Choroid plexus epithelial cell (primary cell): ENCODE measurements at regions not wholly inside any gene's neighbourhood (a gene's known extent, or its start where the extent isn't known, plus 50 kb on each side); places are given as distances from the start of the nearest gene placed in this dataset.
"Not testable (repeated sequence)": the region's sequence is repeated elsewhere in the genome, so short reads cannot be mapped to it uniquely, and the experiment has no call there.

Source experiments
- DNase-seq: peaks from one replicate; pipeline ENCODE4 v3.0.0-alpha.2; 2010; ENCODE audit warnings: low read depth
- H3K4me3 ChIP-seq: 2 replicates; pipeline ENCODE4 v1.5.1; 2011; ENCODE audit warnings: low read depth, mild to moderate bottlenecking, control low read depth, low read length, moderate library complexity
- TF ChIP-seq, protein P1 (sequence below): conservative IDR thresholded peaks from 2 replicates; pipeline ENCODE4 v1.5.1; 2011; ENCODE audit warnings: low read depth, mild to moderate bottlenecking, control low read depth, inconsistent platforms, low read length, moderate library complexity

DNA sequence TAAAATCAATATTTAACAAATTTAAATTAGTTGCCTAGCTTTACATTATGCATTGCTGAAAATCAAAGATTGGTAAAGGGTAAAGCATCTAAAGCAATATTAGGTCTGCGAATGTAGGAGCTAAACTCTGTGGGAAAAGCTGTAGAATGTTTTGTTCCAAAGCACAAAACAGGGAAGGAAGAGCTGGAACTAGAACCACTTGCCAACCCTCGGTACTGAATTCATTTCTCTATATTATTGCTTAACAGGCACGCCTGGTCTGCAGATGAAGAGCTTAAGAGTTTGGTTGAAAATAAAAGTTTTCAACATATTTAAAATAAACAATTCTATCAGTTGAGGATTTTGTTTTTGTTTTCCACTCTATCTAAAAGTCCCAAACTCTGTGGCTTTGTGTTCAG is 1252.8 kb upstream of the SEL1L start:
- TF ChIP-seq, protein P1, sequence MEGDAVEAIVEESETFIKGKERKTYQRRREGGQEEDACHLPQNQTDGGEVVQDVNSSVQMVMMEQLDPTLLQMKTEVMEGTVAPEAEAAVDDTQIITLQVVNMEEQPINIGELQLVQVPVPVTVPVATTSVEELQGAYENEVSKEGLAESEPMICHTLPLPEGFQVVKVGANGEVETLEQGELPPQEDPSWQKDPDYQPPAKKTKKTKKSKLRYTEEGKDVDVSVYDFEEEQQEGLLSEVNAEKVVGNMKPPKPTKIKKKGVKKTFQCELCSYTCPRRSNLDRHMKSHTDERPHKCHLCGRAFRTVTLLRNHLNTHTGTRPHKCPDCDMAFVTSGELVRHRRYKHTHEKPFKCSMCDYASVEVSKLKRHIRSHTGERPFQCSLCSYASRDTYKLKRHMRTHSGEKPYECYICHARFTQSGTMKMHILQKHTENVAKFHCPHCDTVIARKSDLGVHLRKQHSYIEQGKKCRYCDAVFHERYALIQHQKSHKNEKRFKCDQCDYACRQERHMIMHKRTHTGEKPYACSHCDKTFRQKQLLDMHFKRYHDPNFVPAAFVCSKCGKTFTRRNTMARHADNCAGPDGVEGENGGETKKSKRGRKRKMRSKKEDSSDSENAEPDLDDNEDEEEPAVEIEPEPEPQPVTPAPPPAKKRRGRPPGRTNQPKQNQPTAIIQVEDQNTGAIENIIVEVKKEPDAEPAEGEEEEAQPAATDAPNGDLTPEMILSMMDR = no peak
- no peak for DNase-seq
- no peak overlapping the region for H3K4me3 ChIP-seq

DNA sequence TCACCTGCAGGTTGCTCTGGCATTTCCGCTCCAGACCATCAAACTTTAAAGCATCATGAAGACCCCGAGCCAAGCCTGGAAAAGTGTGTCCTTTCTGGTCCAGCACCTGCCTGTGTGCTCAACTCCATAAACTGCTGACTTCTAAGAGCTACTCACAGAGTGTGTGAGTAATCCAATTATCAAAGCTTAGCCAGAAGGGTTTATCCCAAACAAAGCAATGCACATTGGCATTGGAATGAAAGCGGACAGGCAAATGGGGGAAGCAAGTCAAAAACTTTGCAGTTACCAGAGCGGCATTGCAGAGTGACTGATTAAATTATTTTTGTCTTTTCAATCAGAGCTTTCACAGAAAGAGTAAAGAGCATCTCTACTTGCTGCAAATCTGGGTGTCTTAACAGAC is 1262.4 kb upstream of the SEL1L start:
- TF ChIP-seq, protein P1 = no peak
- no peak overlapping the region for H3K4me3 ChIP-seq
- no peak for DNase-seq

DNA sequence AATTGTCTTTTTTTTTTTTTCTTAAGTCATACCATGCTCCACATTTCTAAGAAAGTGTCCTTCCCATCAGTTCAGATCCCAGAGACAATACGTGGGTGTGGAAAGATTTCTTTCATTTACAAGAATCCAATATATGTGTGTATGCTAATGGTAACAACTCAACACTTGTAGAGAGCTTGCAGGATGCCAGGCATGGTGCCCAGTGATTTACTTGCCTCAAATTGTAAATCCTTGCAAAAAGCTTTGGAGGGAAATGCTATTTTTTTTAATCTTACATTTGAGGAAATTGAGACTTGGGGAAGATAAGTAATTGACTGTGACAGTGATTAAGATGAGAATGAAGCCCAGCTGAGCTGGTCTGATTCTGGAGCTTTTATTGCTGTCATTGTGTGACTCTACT is 1264.6 kb upstream of the SEL1L start:
- DNase-seq = no peak
- no peak overlapping the region for H3K4me3 ChIP-seq
- TF ChIP-seq, protein P1 = no peak

DNA sequence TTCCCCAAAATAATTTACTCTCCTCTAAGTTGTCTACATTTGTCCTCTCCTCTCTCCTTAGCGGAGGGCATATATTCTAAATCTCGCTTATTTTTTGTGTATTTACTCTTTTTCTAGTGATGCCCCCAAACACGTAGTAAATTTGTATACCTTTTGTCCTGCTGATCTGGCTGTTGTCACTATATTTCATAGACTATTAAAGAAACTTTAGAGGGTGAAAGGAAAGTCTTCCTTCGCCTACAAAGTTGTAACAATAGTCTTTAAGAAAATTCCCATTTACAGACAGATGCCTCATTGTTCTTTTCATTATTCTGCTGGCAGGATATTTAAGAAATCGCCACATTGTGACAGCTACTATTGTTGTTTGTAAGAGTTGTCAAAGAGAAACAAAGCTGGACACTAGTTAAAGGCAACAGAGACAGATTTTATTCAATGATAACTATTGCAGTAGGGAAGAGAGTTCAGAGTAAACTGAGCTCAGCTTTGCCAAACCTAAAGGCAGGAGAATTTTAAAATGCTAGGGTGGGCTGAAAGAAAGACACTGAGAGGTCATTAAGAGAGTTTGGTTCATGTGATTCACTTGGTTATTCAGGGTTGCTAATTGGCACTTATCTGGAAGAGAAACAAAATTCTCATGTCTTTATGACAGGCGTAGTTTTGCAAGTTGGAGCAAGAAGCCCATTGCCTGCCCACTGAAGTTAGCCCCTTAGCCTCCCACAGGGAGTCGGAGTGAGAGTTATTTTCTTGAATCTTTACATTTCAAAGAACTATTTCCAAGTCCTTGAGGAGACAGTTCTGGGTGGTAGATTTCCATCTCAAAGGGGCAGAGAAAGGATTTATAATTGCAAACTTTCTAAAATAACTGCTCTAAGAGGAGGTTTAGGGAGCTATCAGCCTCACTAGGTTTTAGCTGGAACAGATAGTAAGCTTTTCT is 1272.5 kb upstream of the SEL1L start:
- no peak overlapping the region for H3K4me3 ChIP-seq
- TF ChIP-seq, protein P1 = no peak
- no peak for DNase-seq

DNA sequence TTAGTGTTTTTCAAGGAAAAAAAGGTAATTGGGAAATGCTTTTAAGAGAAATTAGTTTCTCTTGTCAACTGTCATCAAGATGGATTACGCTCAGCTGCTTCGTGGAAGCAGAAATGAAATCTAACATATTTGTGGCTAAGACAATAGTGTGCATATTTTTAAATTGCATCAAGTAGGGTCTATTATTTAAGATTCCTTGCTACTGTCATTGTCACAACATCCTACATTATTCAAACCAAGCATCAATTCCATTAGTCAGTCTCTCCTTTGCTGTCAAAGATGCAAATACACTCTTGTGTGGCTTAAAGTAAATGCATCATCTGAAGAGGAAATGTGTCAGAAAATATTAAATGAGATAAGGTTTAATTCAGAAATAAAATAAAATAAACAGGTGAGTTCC is 1277.6 kb upstream of the SEL1L start:
- H3K4me3 ChIP-seq = no peak overlapping the region
- TF ChIP-seq, protein P1 = no peak
- DNase-seq = no peak

DNA sequence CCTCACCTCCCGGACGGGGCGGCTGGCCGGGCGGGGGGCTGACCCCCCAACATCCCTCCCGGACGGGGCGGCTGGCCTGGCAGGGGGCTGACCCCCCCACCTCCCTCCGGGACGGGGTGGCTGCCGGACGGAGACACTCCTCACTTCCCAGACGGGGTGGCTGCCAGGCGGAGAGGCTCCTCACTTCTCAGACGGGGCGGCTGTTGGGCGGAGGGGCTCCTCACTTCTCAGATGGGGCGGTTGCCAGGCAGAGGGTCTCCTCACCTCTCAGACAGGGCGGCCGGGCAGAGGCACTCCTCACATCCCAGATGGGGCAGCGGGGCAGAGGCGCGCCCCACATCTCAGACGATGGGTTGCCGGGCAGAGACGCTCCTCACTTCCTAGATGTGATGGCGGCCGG is 1280.7 kb upstream of the SEL1L start:
- H3K4me3 ChIP-seq, DNase-seq: not testable (repeated sequence)

DNA sequence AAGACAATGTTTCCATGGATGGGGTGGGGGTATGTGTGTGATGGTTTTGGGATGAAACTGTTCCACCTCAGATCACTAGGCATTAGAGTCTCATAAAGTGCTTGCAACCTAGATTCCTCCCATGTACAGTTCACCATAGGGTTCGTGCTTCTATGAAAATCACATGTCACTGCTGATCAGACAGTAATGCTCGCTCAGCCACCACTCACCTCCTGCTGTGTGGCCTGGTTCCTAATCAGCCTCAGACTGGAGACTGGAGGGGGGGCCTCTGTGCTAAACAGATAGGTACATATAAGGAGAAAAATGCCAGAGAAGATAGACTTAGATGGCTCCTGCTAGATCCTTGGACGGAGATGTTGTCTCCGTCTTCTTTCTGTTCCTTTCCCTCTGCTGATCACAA is 1296.9 kb upstream of the SEL1L start:
- H3K4me3 ChIP-seq = no peak overlapping the region
- no peak for DNase-seq
- TF ChIP-seq, protein P1 = no peak
